HepG2 (cell line): ENCODE measurements at regions not wholly inside any gene's neighbourhood (a gene's known extent, or its start where the extent isn't known, plus 50 kb on each side); places are given as distances from the start of the nearest gene placed in this dataset.

ENCODE experiments used
- ATAC-seq: fragments of 200-7000 bp; cut with Tn5 transposase; 3 replicates; pipeline ENCODE4 v1.9.1; 2020; ENCODE audit warnings: mild to moderate bottlenecking, moderate library complexity
- BruUV-seq: library from RNA; stranded (reverse); fragments of 400-500 nt; replicated peaks from 2 replicates; lab custom pipeline; 2021; lab: Mats Ljungman, UMichigan
- CTCF ChIA-PET: fragments of 300-600 bp; formaldehyde crosslinking; extraction: SDS; loops from one replicate; lab custom pipeline; 2021; ENCODE audit warnings: low total read pairs, inconsistent platforms, low intra/inter-chr PET ratio; lab: Yijun Ruan, JAX
- POLR2A ChIA-PET: fragments of 350-600 bp; sonication (Branson Sonifier 250); formaldehyde crosslinking; loops from one replicate; lab custom pipeline; 2020; ENCODE audit warnings: antibody characterized with exemption, inconsistent platforms; lab: Yijun Ruan, JAX
- DNase-seq: peaks from one replicate; pipeline ENCODE4 v3.0.0-alpha.2; 2015; ENCODE audit warnings: low spot score
- FAIRE-seq: peaks from 3 replicates; lab custom pipeline; 2011; peaks lifted over from hg19 to GRCh38; lab: Jason Lieb, UNC
- H2AFZ ChIP-seq: one replicate; pipeline ENCODE4 v1.6.1; 2011; ENCODE audit warnings: low read length, inconsistent platforms
- H3K27ac ChIP-seq: fragments of 300-600 bp; 3 replicates; pipeline ENCODE4 v1.8.0; 2011; ENCODE audit warnings: mixed run types, mild to moderate bottlenecking, mixed read lengths, low read length, inconsistent platforms; ENCODE audit not compliant: insufficient read depth; ENCODE audit errors: extremely low read length
- H3K27me3 ChIP-seq, 2 experiments: fragments of 200-600 bp in 1 of 2; 2 replicates in 1 of 2; 3 replicates in 1 of 2; pipeline versions ENCODE4 v1.6.0 to v1.8.0; 2011; ENCODE audit warnings: low read length in 2 of 2, mild to moderate bottlenecking in 2 of 2, moderate library complexity in 2 of 2, inconsistent platforms in 1 of 2; ENCODE audit not compliant: insufficient read depth in 2 of 2, control insufficient read depth in 1 of 2
- H3K36me3 ChIP-seq, 2 experiments: fragments of 200-600 bp in 1 of 2; replicated peaks in 1 of 2; 2 replicates in 1 of 2; 3 replicates in 1 of 2; pipeline versions ENCODE4 v1.5.1 to v1.8.0; 2011; ENCODE audit warnings: low read length in 2 of 2, inconsistent platforms in 1 of 2; ENCODE audit not compliant: insufficient read depth in 2 of 2, control insufficient read depth in 1 of 2
- H3K4me1 ChIP-seq: 2 replicates; pipeline ENCODE4 v1.5.1; 2012; ENCODE audit warnings: low read length, inconsistent platforms; ENCODE audit not compliant: insufficient read depth
- H3K4me2 ChIP-seq: 2 replicates; pipeline ENCODE4 v1.6.0; 2011; ENCODE audit warnings: low read depth, low read length, inconsistent platforms
- H3K4me3 ChIP-seq, 3 experiments: fragments of 200-600 bp in 1 of 3; sonication (generic), shearing (Covaris generic) in 1 of 3; replicated peaks in 1 of 3; 2 replicates each; pipeline ENCODE4 v1.5.1; 2011 to 2016; ENCODE audit warnings: low read length in 3 of 3, inconsistent platforms in 2 of 3, low read depth in 2 of 3, mild to moderate bottlenecking in 2 of 3, control low read depth in 1 of 3, mixed read lengths in 1 of 3; ENCODE audit not compliant: insufficient read depth in 1 of 3
- H3K79me2 ChIP-seq: one replicate; pipeline ENCODE4 v1.6.1; 2011; ENCODE audit warnings: low read length, inconsistent platforms; ENCODE audit not compliant: insufficient read depth
- H3K9ac ChIP-seq: 2 replicates; pipeline ENCODE4 v1.6.0; 2011; ENCODE audit warnings: mild to moderate bottlenecking, low read depth, low read length, inconsistent platforms; ENCODE audit not compliant: insufficient read depth
- H3K9me3 ChIP-seq: 2 replicates; pipeline ENCODE4 v1.5.1; 2012; ENCODE audit warnings: mild to moderate bottlenecking, low read length
- H4K20me1 ChIP-seq: 2 replicates; pipeline ENCODE4 v1.6.0; 2011; ENCODE audit warnings: inconsistent platforms, mild to moderate bottlenecking, low read length, moderate library complexity; ENCODE audit not compliant: insufficient read depth
- AKAP8 ChIP-seq: sonication (generic); formaldehyde crosslinking; IDR thresholded peaks from 2 replicates; pipeline ENCODE4 v1.5.1; 2020; ENCODE audit warnings: mild to moderate bottlenecking, missing genetic modification reagents
- ATF1 ChIP-seq: IDR thresholded peaks from 2 replicates; pipeline ENCODE4 v1.6.1; 2016; ENCODE audit warnings: mild to moderate bottlenecking, control low read depth
- DMAP1 ChIP-seq: IDR thresholded peaks from 2 replicates; pipeline ENCODE4 v1.6.1; 2016
- EZH2 ChIP-seq: conservative IDR thresholded peaks from 2 replicates; pipeline ENCODE4 v1.6.1; 2012; ENCODE audit warnings: mild to moderate bottlenecking, low read depth, low read length, moderate library complexity
- HNRNPL ChIP-seq: fragments of 200-400 bp; formaldehyde crosslinking; IDR thresholded peaks from 2 replicates; pipeline ENCODE4 v1.6.1; 2017; ENCODE audit warnings: mild to moderate bottlenecking, low read depth, low read length
- KDM3A ChIP-seq: IDR thresholded peaks from 2 replicates; pipeline ENCODE4 v1.6.1; 2018; ENCODE audit warnings: low read depth, missing compliant biosample characterization
- KLF6 ChIP-seq: IDR thresholded peaks from 2 replicates; pipeline ENCODE4 v1.8.0; 2016; ENCODE audit warnings: missing biosample characterization, missing genetic modification reagents
- POLR2AphosphoS2 ChIP-seq: IDR thresholded peaks from 2 replicates; pipeline ENCODE4 v1.6.1; 2011; ENCODE audit warnings: low read depth, low read length, improper control_type of control experiment
- SRSF1 ChIP-seq: fragments of 200-400 bp; formaldehyde crosslinking; optimal IDR thresholded peaks from 2 replicates; pipeline ENCODE3; 2017; ENCODE audit warnings: mild to moderate bottlenecking, low read depth, low read length, moderate library complexity
- XRCC5 ChIP-seq: fragments of 200-400 bp; formaldehyde crosslinking; optimal IDR thresholded peaks from 2 replicates; pipeline ENCODE3; 2017; ENCODE audit warnings: mild to moderate bottlenecking, low read length
- ZNF335 ChIP-seq: sonication (generic); formaldehyde crosslinking; IDR thresholded peaks from 2 replicates; pipeline ENCODE4 v1.4.0; 2020; ENCODE audit warnings: missing genetic modification reagents
- ZNF543 ChIP-seq: sonication (generic); formaldehyde crosslinking; IDR thresholded peaks from 2 replicates; pipeline ENCODE4 v1.4.0; 2020; ENCODE audit warnings: mild to moderate bottlenecking, missing genetic modification reagents
- in situ Hi-C: cut with HindIII; loops from 2 replicates; pipeline ENCODE4 v1.10.0; 2017; ENCODE audit warnings: low pct_unique_long_range_greater_than_20kb; ENCODE audit not compliant: extremely low pct_ligation_motif_present
- intact Hi-C: fragments of 100-400 bp; cut with micrococcal nuclease; formaldehyde crosslinking; loops from one replicate; pipeline ENCODE4 v1.10.0; 2022; ENCODE audit not compliant: unreplicated experiment
- TF ChIP-seq, protein P1 (sequence below): sonication (generic); formaldehyde crosslinking; IDR thresholded peaks from 2 replicates; pipeline ENCODE4 v1.8.1; 2023; ENCODE audit warnings: missing genetic modification reagents, mild to moderate bottlenecking, borderline replicate concordance
- TF ChIP-seq, protein P2 (sequence below): sonication (generic); formaldehyde crosslinking; IDR thresholded peaks from 2 replicates; pipeline ENCODE4 v1.8.0; 2022; ENCODE audit warnings: mild to moderate bottlenecking, missing genetic modification reagents; ENCODE audit not compliant: insufficient replicate concordance
- TF ChIP-seq, protein P3 (sequence below): sonication (generic); formaldehyde crosslinking; conservative IDR thresholded peaks from 2 replicates; pipeline ENCODE4 v1.4.0; 2020; ENCODE audit warnings: mild to moderate bottlenecking, missing genetic modification reagents, moderate library complexity

DNA sequence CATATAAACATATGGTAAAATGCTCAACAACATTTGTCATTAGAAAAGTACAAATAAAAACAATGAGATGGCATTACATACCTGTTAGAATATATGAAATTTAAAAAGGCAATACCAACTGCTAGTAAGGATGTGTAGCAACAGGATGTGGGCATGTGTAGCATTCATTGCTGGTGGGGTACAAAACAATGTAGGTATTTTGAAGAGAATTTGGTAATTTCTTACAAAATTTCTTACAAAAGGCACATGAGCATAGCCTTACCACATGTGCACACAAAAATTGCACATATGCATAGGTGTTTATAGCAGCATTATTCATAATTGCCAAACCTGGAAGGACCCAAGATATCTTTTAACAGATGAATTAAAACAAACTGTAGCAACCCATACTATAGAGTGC is 1355.1 kb upstream of the CITED2 start:
- Histone ChIP-seq H3K27me3 (no peaks in the 10 kb centered on the region), H3K9me3 (peaks cover 16% of the 10 kb centered on the region), H4K20me1 (no peaks in the 10 kb centered on the region), H3K4me2 (no peak overlapping the region), H3K4me1 (no peaks in the 10 kb centered on the region), H3K4me3 (no peak overlapping the region), H2AFZ (no peak overlapping the region), H3K36me3 (no peaks in the 10 kb centered on the region), H3K79me2 (no peaks in the 10 kb centered on the region), H3K9ac (no peak overlapping the region)
- BruUV-seq = no TSS peak
- ATAC-seq (no peak), FAIRE-seq (no peak)
- in situ Hi-C loops (no loop called here), intact Hi-C loops (no loop called here)
- CTCF ChIA-PET = no interaction called here
- POLR2A ChIA-PET = no interaction called here
- TF ChIP-seq DMAP1 (CRISPR knock-in tag) = no peak
- no peak for TF ChIP-seq POLR2AphosphoS2
- no peak for TF ChIP-seq KLF6 (CRISPR knock-in tag)
- TF ChIP-seq EZH2 = no peak
- no peak for TF ChIP-seq HNRNPL
- TF ChIP-seq, all 625 proteins: peak for 0
- no peak overlapping the region for H3K27ac ChIP-seq
- no peak for DNase-seq

DNA sequence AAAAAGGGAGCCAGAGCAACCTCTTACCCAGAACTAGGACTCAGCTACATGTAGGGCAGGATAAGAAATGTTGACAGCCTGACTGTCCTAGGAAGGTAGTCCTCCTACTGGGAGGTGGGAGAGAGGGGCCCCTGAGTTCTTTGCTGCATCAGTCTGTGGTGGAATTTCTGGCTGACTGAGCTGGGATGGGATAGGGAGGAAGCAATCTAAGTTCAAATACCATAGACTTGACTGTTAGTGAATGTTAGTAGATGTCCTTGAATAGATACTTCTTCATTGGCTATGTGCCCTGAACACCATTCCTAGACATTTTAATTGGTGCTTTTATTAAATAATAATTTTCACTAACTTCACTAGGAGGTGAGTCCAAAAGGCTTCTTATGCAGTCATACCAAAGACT is 1343.6 kb upstream of the CITED2 start:
- CTCF ChIA-PET = no interaction called here
- FAIRE-seq = no peak

More for the DNA sequence above, 1343.6 kb upstream of the CITED2 start:
- DNase-seq = no peak
- TF ChIP-seq ZNF335 (CRISPR knock-in tag) (no peak), SRSF1 (no peak), AKAP8 (CRISPR knock-in tag) (no peak), KDM3A (CRISPR knock-in tag) (no peak), XRCC5 (no peak), ATF1 (CRISPR knock-in tag) (no peak), ZNF543 (no peak)
- TF ChIP-seq, protein P1, sequence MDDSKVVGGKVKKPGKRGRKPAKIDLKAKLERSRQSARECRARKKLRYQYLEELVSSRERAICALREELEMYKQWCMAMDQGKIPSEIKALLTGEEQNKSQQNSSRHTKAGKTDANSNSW (CRISPR knock-in tag) = no peak
- TF ChIP-seq, protein P2, sequence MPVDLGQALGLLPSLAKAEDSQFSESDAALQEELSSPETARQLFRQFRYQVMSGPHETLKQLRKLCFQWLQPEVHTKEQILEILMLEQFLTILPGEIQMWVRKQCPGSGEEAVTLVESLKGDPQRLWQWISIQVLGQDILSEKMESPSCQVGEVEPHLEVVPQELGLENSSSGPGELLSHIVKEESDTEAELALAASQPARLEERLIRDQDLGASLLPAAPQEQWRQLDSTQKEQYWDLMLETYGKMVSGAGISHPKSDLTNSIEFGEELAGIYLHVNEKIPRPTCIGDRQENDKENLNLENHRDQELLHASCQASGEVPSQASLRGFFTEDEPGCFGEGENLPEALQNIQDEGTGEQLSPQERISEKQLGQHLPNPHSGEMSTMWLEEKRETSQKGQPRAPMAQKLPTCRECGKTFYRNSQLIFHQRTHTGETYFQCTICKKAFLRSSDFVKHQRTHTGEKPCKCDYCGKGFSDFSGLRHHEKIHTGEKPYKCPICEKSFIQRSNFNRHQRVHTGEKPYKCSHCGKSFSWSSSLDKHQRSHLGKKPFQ (CRISPR knock-in tag) = no peak
- TF ChIP-seq, protein P3, sequence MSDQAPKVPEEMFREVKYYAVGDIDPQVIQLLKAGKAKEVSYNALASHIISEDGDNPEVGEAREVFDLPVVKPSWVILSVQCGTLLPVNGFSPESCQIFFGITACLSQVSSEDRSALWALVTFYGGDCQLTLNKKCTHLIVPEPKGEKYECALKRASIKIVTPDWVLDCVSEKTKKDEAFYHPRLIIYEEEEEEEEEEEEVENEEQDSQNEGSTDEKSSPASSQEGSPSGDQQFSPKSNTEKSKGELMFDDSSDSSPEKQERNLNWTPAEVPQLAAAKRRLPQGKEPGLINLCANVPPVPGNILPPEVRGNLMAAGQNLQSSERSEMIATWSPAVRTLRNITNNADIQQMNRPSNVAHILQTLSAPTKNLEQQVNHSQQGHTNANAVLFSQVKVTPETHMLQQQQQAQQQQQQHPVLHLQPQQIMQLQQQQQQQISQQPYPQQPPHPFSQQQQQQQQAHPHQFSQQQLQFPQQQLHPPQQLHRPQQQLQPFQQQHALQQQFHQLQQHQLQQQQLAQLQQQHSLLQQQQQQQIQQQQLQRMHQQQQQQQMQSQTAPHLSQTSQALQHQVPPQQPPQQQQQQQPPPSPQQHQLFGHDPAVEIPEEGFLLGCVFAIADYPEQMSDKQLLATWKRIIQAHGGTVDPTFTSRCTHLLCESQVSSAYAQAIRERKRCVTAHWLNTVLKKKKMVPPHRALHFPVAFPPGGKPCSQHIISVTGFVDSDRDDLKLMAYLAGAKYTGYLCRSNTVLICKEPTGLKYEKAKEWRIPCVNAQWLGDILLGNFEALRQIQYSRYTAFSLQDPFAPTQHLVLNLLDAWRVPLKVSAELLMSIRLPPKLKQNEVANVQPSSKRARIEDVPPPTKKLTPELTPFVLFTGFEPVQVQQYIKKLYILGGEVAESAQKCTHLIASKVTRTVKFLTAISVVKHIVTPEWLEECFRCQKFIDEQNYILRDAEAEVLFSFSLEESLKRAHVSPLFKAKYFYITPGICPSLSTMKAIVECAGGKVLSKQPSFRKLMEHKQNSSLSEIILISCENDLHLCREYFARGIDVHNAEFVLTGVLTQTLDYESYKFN (CRISPR knock-in tag) = no peak
- ATAC-seq = no peak
- Histone ChIP-seq H2AFZ (no peak overlapping the region), H3K27me3 (no peaks in the 10 kb centered on the region), H4K20me1 (no peaks in the 10 kb centered on the region), H3K36me3 (no peaks in the 10 kb centered on the region), H3K27ac (no peak overlapping the region), H3K9me3 (peaks cover 42% of the 10 kb centered on the region), H3K79me2 (no peaks in the 10 kb centered on the region), H3K9ac (no peak overlapping the region), H3K4me2 (no peak overlapping the region), H3K4me1 (no peaks in the 10 kb centered on the region), H3K4me3 (no peak overlapping the region)
- intact Hi-C loops = no loop called here
- POLR2A ChIA-PET = no interaction called here
- no TSS peak for BruUV-seq
- in situ Hi-C loops = no loop called here
